BJ (cell line): ENCODE measurements at regions not wholly inside any gene's neighbourhood (a gene's known extent, or its start where the extent isn't known, plus 50 kb on each side); places are given as distances from the start of the nearest gene placed in this dataset.

Source experiments
- CTCF ChIA-PET: fragments of 350-600 bp; formaldehyde crosslinking; extraction: SDS; loops from one replicate; lab custom pipeline; 2021; ENCODE audit warnings: antibody characterized with exemption, inconsistent platforms; lab: Yijun Ruan, JAX
- POLR2A ChIA-PET: fragments of 300-600 bp; sonication (Branson Sonifier 250); formaldehyde crosslinking; extraction: SDS; loops from one replicate; lab custom pipeline; 2021; ENCODE audit warnings: antibody characterized with exemption; lab: Charles Lee
- DNase-seq: peaks from one replicate; pipeline ENCODE4 v3.0.0-alpha.2; 2011; ENCODE audit warnings: low read depth
- H3K27me3 ChIP-seq: 2 replicates; pipeline ENCODE4 v1.6.0; 2011; ENCODE audit warnings: low read length; ENCODE audit not compliant: control insufficient read depth, insufficient read depth
- H3K36me3 ChIP-seq: 2 replicates; pipeline ENCODE4 v1.5.1; 2011; ENCODE audit warnings: low read length; ENCODE audit not compliant: control insufficient read depth, insufficient read depth
- H3K4me3 ChIP-seq: 2 replicates; pipeline ENCODE4 v1.5.1; 2011; ENCODE audit warnings: low read depth, mild to moderate bottlenecking, control low read depth, low read length
- TF ChIP-seq, protein P1 (sequence below): IDR thresholded peaks from 2 replicates; pipeline ENCODE4 v1.5.1; 2011; ENCODE audit warnings: low read depth, mild to moderate bottlenecking, control low read depth, inconsistent platforms, low read length, moderate library complexity; ENCODE audit not compliant: insufficient read depth

DNA sequence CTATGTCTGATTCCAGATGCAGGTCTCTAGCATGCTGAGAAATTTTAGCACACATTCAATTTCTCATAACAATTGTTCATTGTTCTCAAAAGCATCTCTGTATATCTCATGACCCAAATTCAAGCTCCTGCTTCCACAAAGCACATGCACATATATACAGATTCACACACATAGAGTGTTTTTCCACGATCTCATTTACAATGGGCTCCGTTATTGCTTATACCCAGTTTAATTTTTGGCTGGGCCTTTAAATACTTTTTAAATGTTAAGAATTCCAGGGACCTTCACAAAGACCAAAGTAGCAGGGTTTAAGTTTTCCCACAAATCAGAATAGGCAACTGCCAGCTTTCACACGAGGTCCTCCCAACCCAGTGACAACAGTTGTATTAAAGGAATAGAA, 333.5 kb upstream of the SEMA6D start:
- no peak for DNase-seq
- no peaks in the 10 kb centered on the region for H3K27me3 ChIP-seq
- no peak overlapping the region for H3K4me3 ChIP-seq
- POLR2A ChIA-PET = no interaction called here
- TF ChIP-seq, protein P1, sequence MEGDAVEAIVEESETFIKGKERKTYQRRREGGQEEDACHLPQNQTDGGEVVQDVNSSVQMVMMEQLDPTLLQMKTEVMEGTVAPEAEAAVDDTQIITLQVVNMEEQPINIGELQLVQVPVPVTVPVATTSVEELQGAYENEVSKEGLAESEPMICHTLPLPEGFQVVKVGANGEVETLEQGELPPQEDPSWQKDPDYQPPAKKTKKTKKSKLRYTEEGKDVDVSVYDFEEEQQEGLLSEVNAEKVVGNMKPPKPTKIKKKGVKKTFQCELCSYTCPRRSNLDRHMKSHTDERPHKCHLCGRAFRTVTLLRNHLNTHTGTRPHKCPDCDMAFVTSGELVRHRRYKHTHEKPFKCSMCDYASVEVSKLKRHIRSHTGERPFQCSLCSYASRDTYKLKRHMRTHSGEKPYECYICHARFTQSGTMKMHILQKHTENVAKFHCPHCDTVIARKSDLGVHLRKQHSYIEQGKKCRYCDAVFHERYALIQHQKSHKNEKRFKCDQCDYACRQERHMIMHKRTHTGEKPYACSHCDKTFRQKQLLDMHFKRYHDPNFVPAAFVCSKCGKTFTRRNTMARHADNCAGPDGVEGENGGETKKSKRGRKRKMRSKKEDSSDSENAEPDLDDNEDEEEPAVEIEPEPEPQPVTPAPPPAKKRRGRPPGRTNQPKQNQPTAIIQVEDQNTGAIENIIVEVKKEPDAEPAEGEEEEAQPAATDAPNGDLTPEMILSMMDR = no peak
- no peaks in the 10 kb centered on the region for H3K36me3 ChIP-seq
- CTCF ChIA-PET = interaction anchor here (2.0 kb wide), 1 partner anchor 10 kb away, joined by 8 read pairs; no protein-coding TSS in a partner anchor

DNA sequence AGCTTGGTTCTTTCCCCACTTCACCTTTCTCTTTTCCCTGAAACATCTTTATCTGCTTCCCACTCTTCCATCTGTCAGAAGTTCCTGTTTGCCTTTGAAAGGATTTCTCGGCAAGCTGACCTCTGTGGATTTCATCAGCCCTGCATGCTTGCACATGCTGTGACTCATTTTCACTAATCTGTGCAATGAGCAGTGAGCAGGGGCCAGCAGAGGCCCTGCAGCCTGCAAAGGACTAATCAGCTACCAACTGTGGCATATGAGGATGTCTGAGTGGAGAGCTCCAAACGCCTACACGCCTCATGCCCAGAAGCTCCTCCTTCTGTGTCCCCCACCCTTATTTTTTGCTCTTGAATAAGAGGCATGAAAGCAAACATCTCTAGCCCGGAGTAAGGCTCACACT, 333.0 kb upstream of the SEMA6D start:
- Histone ChIP-seq H3K36me3 (no peaks in the 10 kb centered on the region), H3K27me3 (no peaks in the 10 kb centered on the region), H3K4me3 (no peak overlapping the region)
- POLR2A ChIA-PET = no interaction called here
- CTCF ChIA-PET = interaction anchor here (2.0 kb wide), 1 partner anchor 11 kb away, joined by 8 read pairs; no protein-coding TSS in a partner anchor
- peak; percentile 34 for DNase-seq
- TF ChIP-seq, protein P1 = 0 out of 2 replicates have a peak, but pooled peaks have one; percentile 5

DNA sequence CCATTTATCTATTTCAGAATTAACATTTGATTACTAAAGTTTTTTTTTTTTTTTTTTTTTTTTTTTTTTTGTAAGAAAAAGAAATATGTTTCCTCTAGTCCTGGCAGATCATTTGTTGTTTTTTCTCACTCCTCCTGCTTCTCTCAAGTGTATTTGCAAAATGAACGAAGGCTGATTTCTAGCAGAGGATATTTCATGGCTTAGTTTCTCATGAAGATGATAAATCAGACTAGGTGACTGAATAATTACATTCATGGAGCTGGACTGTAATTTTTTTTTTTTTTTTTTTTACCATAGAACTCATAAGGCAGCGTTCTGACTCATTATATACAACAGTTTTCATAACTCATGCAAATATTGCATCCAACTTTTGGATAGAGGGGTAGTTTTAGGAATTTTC, 332.5 kb upstream of the SEMA6D start:
- POLR2A ChIA-PET = no interaction called here
- Histone ChIP-seq H3K36me3 (no peaks in the 10 kb centered on the region), H3K4me3 (no peak overlapping the region), H3K27me3 (no peaks in the 10 kb centered on the region)
- TF ChIP-seq, protein P1 = no peak
- DNase-seq = no peak
- CTCF ChIA-PET = no interaction called here

DNA sequence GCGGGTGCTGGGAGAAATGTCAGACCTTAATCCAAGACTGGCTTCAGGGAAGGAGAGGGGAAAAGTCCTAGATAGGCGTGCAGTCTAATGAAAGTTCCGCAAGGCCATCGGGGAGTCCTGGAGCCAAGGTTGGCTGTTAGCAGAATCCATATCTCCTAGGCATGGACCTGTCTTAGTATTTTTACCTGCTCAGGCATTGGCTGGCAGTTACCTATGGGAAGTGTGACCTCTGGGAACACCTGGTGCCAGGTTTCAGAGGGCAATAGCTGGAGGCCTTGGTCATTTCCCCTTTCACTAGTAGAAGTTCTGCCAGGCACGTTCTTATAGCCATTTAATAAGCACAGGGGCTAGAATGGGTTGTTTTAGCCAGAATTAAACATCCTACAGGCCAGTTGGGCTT, 330.8 kb upstream of the SEMA6D start:
- no peak overlapping the region for H3K4me3 ChIP-seq
- H3K36me3 ChIP-seq = no peaks in the 10 kb centered on the region
- ChIA-PET CTCF (no interaction called here), POLR2A (no interaction called here)
- DNase-seq = no peak
- TF ChIP-seq, protein P1 = no peak
- no peaks in the 10 kb centered on the region for H3K27me3 ChIP-seq

DNA sequence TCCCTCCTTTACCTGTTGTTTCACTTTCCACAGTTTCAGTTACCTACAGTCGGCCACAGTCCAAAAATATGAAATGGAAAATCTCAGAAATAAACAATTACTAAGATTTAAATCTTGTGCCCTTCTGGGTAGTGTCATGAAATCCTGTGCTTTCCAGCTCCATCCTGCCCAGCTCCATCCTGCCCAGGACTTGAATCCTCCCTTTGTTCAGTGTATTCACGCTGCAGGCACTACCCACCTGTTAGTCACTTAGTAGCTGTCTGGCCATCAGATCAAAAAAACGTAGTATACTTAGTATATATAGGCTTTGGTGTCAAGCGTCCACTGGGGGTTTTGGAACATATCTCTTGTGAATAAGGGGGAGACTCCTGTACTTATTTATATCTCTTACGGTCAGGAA, 329.0 kb upstream of the SEMA6D start:
- POLR2A ChIA-PET = no interaction called here
- H3K36me3 ChIP-seq = no peaks in the 10 kb centered on the region
- H3K4me3 ChIP-seq = no peak overlapping the region
- TF ChIP-seq, protein P1 = no peak
- CTCF ChIA-PET = interaction anchor here (1.2 kb wide), 1 partner anchor 14 kb away, joined by 3 read pairs; no protein-coding TSS in a partner anchor
- no peak for DNase-seq
- H3K27me3 ChIP-seq = no peaks in the 10 kb centered on the region
